ENCODE measurements at regions not wholly inside any gene's neighbourhood (a gene's known extent, or its start where the extent isn't known, plus 50 kb on each side); places are given as distances from the start of the nearest gene placed in this dataset.

DNA sequence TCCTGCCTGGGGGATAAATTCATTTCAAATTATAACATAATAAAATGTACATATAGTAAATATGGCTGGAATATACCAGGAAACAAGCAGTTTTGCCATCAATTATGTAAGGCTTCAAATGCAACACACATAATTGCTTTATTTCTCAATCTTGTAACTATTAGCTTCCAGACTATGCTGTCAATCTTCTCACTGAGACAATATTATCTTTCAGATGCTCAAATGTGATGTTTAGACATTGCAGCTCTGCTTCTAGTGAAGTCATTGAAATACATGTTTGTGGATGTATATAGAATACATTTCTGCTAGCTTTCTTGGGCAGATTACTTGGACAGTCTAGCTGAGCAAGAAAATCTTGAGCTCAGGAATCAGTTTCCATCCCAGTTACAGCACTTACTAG is 454.4 kb downstream of the TDRD3 start:
- Histone ChIP-seq H3K4me2 (no peak overlapping the region), H3K9me3 (no peaks in the 10 kb centered on the region), H2AFZ (ENCODE audit: low read depth) (no peak overlapping the region), H3K4me3 (ENCODE audit: low read depth in 2 of 2, low read length in 1 of 2) (no peak overlapping the region), H4K20me1 (ENCODE audit: insufficient read depth) (no peaks in the 10 kb centered on the region), H3K4me1 (ENCODE audit: control insufficient read depth in 1 of 2, insufficient read depth in 2 of 2, low read depth in 1 of 2, low read length in 1 of 2) (no peaks in the 10 kb centered on the region), H3K36me3 (replicated peaks in 1 of 2; ENCODE audit: control insufficient read depth in 1 of 2, insufficient read depth in 2 of 2, low read length in 1 of 2) (no peaks in the 10 kb centered on the region), H3F3A (replicated peaks; ENCODE audit: insufficient read depth) (no peaks in the 10 kb centered on the region), H3K79me2 (ENCODE audit: insufficient read depth) (no peaks in the 10 kb centered on the region), H3K9ac (no peak overlapping the region), H3K9me2 (no peaks in the 10 kb centered on the region), H3K27ac (ENCODE audit: low read depth in 2 of 2, low read length in 1 of 2) (no peak overlapping the region), H3K27me3 (ENCODE audit: insufficient read depth) (no peaks in the 10 kb centered on the region)
- CTCF ChIA-PET, result no interaction called here
- DNase-seq, result no peak
- POLR2A ChIA-PET, result no interaction called here
- TF ChIP-seq FOXM1 (IDR thresholded peaks at IDR 0.05; ENCODE audit: low read depth) (no peak), RXRA (IDR thresholded peaks at IDR 0.05; ENCODE audit: borderline replicate concordance, low read depth) (no peak), FOSL2 (IDR thresholded peaks at IDR 0.05; ENCODE audit: borderline replicate concordance, low read depth) (no peak), TEAD4 (IDR thresholded peaks at IDR 0.05; ENCODE audit: borderline replicate concordance, insufficient read depth) (no peak), EP300 (IDR thresholded peaks at IDR 0.05; ENCODE audit: borderline replicate concordance in 1 of 2, low read depth in 1 of 2, low read length in 1 of 2) (no peak), ELF1 (IDR thresholded peaks at IDR 0.05) (no peak), MXI1 (IDR thresholded peaks at IDR 0.05; ENCODE audit: low read depth, low read length) (no peak)
- TF ChIP-seq, protein P1, sequence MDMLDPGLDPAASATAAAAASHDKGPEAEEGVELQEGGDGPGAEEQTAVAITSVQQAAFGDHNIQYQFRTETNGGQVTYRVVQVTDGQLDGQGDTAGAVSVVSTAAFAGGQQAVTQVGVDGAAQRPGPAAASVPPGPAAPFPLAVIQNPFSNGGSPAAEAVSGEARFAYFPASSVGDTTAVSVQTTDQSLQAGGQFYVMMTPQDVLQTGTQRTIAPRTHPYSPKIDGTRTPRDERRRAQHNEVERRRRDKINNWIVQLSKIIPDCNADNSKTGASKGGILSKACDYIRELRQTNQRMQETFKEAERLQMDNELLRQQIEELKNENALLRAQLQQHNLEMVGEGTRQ (IDR thresholded peaks at IDR 0.05; ENCODE audit: borderline replicate concordance, low read depth, low read length), result no peak
- TF ChIP-seq, protein P2, sequence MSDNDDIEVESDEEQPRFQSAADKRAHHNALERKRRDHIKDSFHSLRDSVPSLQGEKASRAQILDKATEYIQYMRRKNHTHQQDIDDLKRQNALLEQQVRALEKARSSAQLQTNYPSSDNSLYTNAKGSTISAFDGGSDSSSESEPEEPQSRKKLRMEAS (IDR thresholded peaks at IDR 0.05; ENCODE audit: low read depth), result no peak

DNA sequence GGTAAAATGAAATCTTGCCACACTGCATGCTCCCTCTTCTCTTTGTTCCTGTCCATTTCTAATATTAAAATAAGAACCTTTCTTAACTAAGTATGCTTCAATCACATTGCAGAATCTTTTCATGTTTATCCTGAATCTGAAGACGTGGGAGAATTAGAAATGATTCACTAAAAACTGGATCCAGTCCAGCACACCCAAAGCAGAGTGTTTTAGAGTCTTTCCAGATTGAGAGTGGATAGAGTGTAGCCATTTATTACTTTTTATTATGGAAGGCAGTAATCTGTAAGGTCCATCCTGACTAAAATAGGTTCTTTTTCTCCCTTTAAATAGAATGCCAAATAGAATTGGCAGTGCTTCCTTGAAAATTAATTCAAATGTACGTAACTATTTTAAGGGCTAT is 453.5 kb downstream of the TDRD3 start:
- DNase-seq, result no peak
- WGBS (ENCODE audit: low lambda C conversion rate), result 27% methylated on average over 2 of the region's 2 CpGs

More for the DNA sequence above, 453.5 kb downstream of the TDRD3 start:
- POLR2A ChIA-PET, result no interaction called here
- Histone ChIP-seq H3K4me2 (no peak overlapping the region), H3K36me3 (replicated peaks in 1 of 2; ENCODE audit: control insufficient read depth in 1 of 2, insufficient read depth in 2 of 2, low read length in 1 of 2) (no peaks in the 10 kb centered on the region), H3K79me2 (ENCODE audit: insufficient read depth) (no peaks in the 10 kb centered on the region), H3F3A (replicated peaks; ENCODE audit: insufficient read depth) (no peaks in the 10 kb centered on the region), H3K9me3 (no peaks in the 10 kb centered on the region), H3K9me2 (no peaks in the 10 kb centered on the region), H2AFZ (ENCODE audit: low read depth) (no peak overlapping the region), H3K4me3 (ENCODE audit: low read depth in 2 of 2, low read length in 1 of 2) (no peak overlapping the region), H3K27me3 (ENCODE audit: insufficient read depth) (no peaks in the 10 kb centered on the region), H3K27ac (ENCODE audit: low read depth in 2 of 2, low read length in 1 of 2) (no peak overlapping the region), H3K9ac (no peak overlapping the region), H3K4me1 (ENCODE audit: control insufficient read depth in 1 of 2, insufficient read depth in 2 of 2, low read depth in 1 of 2, low read length in 1 of 2) (no peaks in the 10 kb centered on the region), H4K20me1 (ENCODE audit: insufficient read depth) (no peaks in the 10 kb centered on the region)
- TF ChIP-seq GABPA (IDR thresholded peaks at IDR 0.05; ENCODE audit: low read depth) (no peak), RFX5 (IDR thresholded peaks at IDR 0.05; ENCODE audit: low read length) (no peak), EP300 (IDR thresholded peaks at IDR 0.05; ENCODE audit: borderline replicate concordance in 1 of 2, low read depth in 1 of 2, low read length in 1 of 2) (no peak), ELF1 (IDR thresholded peaks at IDR 0.05) (no peak), NFIC (IDR thresholded peaks at IDR 0.05; ENCODE audit: borderline replicate concordance) (no peak), RXRA (IDR thresholded peaks at IDR 0.05; ENCODE audit: borderline replicate concordance, low read depth) (no peak), YY1 (IDR thresholded peaks at IDR 0.05; ENCODE audit: low read depth) (no peak), MEF2A (IDR thresholded peaks at IDR 0.05; ENCODE audit: borderline replicate concordance, low read depth) (no peak), FOSL2 (IDR thresholded peaks at IDR 0.05; ENCODE audit: borderline replicate concordance, low read depth) (no peak), SMC3 (IDR thresholded peaks at IDR 0.05; ENCODE audit: low read depth, low read length) (no peak), SIN3A (IDR thresholded peaks at IDR 0.05; ENCODE audit: borderline replicate concordance, low read depth, low read length) (no peak), CHD2 (IDR thresholded peaks at IDR 0.05; ENCODE audit: low read length, partially characterized antibody) (no peak), NRF1 (IDR thresholded peaks at IDR 0.05; ENCODE audit: low read depth, low read length) (no peak), TEAD4 (IDR thresholded peaks at IDR 0.05; ENCODE audit: borderline replicate concordance, insufficient read depth) (no peak)
- TF ChIP-seq, protein P3, sequence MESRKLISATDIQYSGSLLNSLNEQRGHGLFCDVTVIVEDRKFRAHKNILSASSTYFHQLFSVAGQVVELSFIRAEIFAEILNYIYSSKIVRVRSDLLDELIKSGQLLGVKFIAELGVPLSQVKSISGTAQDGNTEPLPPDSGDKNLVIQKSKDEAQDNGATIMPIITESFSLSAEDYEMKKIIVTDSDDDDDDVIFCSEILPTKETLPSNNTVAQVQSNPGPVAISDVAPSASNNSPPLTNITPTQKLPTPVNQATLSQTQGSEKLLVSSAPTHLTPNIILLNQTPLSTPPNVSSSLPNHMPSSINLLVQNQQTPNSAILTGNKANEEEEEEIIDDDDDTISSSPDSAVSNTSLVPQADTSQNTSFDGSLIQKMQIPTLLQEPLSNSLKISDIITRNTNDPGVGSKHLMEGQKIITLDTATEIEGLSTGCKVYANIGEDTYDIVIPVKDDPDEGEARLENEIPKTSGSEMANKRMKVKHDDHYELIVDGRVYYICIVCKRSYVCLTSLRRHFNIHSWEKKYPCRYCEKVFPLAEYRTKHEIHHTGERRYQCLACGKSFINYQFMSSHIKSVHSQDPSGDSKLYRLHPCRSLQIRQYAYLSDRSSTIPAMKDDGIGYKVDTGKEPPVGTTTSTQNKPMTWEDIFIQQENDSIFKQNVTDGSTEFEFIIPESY (IDR thresholded peaks at IDR 0.05; ENCODE audit: borderline replicate concordance, low read depth), result no peak
- TF ChIP-seq, protein P4, sequence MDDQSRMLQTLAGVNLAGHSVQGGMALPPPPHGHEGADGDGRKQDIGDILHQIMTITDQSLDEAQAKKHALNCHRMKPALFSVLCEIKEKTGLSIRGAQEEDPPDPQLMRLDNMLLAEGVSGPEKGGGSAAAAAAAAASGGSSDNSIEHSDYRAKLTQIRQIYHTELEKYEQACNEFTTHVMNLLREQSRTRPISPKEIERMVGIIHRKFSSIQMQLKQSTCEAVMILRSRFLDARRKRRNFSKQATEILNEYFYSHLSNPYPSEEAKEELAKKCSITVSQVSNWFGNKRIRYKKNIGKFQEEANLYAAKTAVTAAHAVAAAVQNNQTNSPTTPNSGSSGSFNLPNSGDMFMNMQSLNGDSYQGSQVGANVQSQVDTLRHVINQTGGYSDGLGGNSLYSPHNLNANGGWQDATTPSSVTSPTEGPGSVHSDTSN (IDR thresholded peaks at IDR 0.05), result no peak
- CTCF ChIA-PET, result no interaction called here

Data from SK-N-SH (cell line).